ENCODE measurements at regions not wholly inside any gene's neighbourhood (a gene's known extent, or its start where the extent isn't known, plus 50 kb on each side); places are given as distances from the start of the nearest gene placed in this dataset.

DNA sequence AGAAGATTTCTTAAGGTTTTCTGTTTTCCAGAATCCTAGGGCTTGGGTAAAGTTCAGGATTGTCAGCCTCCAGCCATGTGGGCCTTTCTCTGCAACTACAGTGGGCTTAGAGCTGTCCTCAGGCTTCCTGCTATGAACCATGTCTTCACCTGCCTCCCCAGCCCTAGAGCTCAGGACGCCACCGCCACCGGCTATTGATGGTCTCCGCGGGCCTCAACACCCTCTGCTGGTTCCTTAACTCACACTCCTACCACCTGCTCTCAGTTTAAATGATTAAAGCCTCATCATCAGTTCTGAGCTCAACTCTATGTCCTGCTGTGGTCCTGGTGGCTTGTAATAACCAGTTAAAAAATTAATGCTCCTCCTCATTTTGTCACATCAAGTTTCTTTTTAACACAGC lies 221.0 kb downstream of the EFNB2 start:
- TF ChIP-seq, protein P1, sequence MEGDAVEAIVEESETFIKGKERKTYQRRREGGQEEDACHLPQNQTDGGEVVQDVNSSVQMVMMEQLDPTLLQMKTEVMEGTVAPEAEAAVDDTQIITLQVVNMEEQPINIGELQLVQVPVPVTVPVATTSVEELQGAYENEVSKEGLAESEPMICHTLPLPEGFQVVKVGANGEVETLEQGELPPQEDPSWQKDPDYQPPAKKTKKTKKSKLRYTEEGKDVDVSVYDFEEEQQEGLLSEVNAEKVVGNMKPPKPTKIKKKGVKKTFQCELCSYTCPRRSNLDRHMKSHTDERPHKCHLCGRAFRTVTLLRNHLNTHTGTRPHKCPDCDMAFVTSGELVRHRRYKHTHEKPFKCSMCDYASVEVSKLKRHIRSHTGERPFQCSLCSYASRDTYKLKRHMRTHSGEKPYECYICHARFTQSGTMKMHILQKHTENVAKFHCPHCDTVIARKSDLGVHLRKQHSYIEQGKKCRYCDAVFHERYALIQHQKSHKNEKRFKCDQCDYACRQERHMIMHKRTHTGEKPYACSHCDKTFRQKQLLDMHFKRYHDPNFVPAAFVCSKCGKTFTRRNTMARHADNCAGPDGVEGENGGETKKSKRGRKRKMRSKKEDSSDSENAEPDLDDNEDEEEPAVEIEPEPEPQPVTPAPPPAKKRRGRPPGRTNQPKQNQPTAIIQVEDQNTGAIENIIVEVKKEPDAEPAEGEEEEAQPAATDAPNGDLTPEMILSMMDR (IDR thresholded peaks at IDR 0.05; ENCODE audit: control extremely low read depth in 1 of 3, insufficient read depth in 1 of 3, low read depth in 1 of 3, low read length in 3 of 3), result peak in 2 of 3 experiments; percentile 6 to 24; a peak in 2 of 4 replicates
- TF ChIP-seq EZH2 (IDR thresholded peaks at IDR 0.05; ENCODE audit: low read depth, low read length, severe bottlenecking), result no peak
- TF ChIP-seq CEBPB (IDR thresholded peaks at IDR 0.05; ENCODE audit: low read depth, low read length), result no peak
- TF ChIP-seq ZNF274 (IDR thresholded peaks at IDR 0.05; ENCODE audit: borderline replicate concordance, extremely low read depth, low read length), result no peak
- no peak for TF ChIP-seq GABPA (IDR thresholded peaks at IDR 0.05; ENCODE audit: borderline replicate concordance, insufficient read depth, low read length)
